ENCODE measurements at regions not wholly inside any gene's neighbourhood (a gene's known extent, or its start where the extent isn't known, plus 50 kb on each side); places are given as distances from the start of the nearest gene placed in this dataset.

GRCh38 chr2:109726379-109727270 lies 67.5 kb upstream of the RGPD5 start:
- Histone ChIP-seq H3K36me3 (ENCODE audit: insufficient read depth) (no peaks in the 10 kb centered on the region), H3K4me1 (ENCODE audit: insufficient read depth) (no peaks in the 10 kb centered on the region), H4K20me1 (replicated peaks; ENCODE audit: insufficient read depth) (no peaks in the 10 kb centered on the region), H3K27ac (ENCODE audit: low read depth) (no peak overlapping the region), H3F3A (replicated peaks; ENCODE audit: low read depth) (no peaks in the 10 kb centered on the region), H3K4me2 (no peak overlapping the region), H2AFZ (peak overlapping the region; percentile 47; the same call in 1 of the 2 replicates), H3K9me2 (ENCODE audit: insufficient read depth) (no peaks in the 10 kb centered on the region), H3K27me3 (ENCODE audit: insufficient read depth) (no peaks in the 10 kb centered on the region), H3K79me2 (replicated peaks; ENCODE audit: insufficient read depth) (no peaks in the 10 kb centered on the region), H3K4me3 (no peak overlapping the region)
- no peaks in the 10 kb centered on the region for H3K4me1 Mint-ChIP-seq
- no peak for ATAC-seq
- no peaks in the 10 kb centered on the region for H3K9me3 Mint-ChIP-seq
- TF ChIP-seq POLR2AphosphoS5 (IDR thresholded peaks at IDR 0.05; ENCODE audit: low read depth) (no peak), CTCF (conservative IDR thresholded peaks at IDR 0.05; ENCODE audit: low read depth in 2 of 2) (no peak), ZNF114 (CRISPR knock-in tag; IDR thresholded peaks at IDR 0.05) (no peak), NANOG (IDR thresholded peaks at IDR 0.05; ENCODE audit: borderline replicate concordance) (no peak), ZNF331 (CRISPR knock-in tag; IDR thresholded peaks at IDR 0.05; ENCODE audit: low read depth) (no peak), ZNF462 (CRISPR knock-in tag; IDR thresholded peaks at IDR 0.05) (no peak), JUNB (IDR thresholded peaks at IDR 0.05; ENCODE audit: unreplicated experiment) (no peak), CREB1 (CRISPR knock-in tag; IDR thresholded peaks at IDR 0.05; ENCODE audit: low read depth) (no peak)
- no peak for DNase-seq (ENCODE audit: low spot score)
- H3K27ac Mint-ChIP-seq = no peak overlapping the region
- H3K36me3 Mint-ChIP-seq (ENCODE audit: low read depth) = no peaks in the 10 kb centered on the region
- H3K4me3 Mint-ChIP-seq = no peak overlapping the region
- peaks cover 1% of the 10 kb centered on the region for H3K27me3 Mint-ChIP-seq (ENCODE audit: insufficient read depth, low read depth, poor library complexity)
